H9 (cell line): ENCODE measurements at regions not wholly inside any gene's neighbourhood (a gene's known extent, or its start where the extent isn't known, plus 50 kb on each side); places are given as distances from the start of the nearest gene placed in this dataset.

Experiments used
- DNase-seq: peaks from one replicate; pipeline ENCODE4 v3.0.0-alpha.2; 2017
- H2AFZ ChIP-seq: one replicate; pipeline ENCODE4 v1.6.1; 2013; ENCODE audit warnings: mild to moderate bottlenecking, low read length, control low read depth, moderate library complexity
- H2AK5ac ChIP-seq: 2 replicates; pipeline ENCODE4 v1.6.1; 2013; ENCODE audit warnings: low read length, control low read depth, mixed read lengths; ENCODE audit not compliant: insufficient read length
- H2BK120ac ChIP-seq: one replicate; pipeline ENCODE4 v1.6.1; 2013; ENCODE audit warnings: low read depth, mild to moderate bottlenecking, low read length, control low read depth, inconsistent platforms; ENCODE audit not compliant: poor library complexity, severe bottlenecking
- H2BK12ac ChIP-seq: 2 replicates; pipeline ENCODE4 v1.6.1; 2013; ENCODE audit warnings: low read length, control low read depth, mixed read lengths, low read depth; ENCODE audit not compliant: insufficient read length
- H2BK15ac ChIP-seq: 2 replicates; pipeline ENCODE4 v1.6.1; 2013; ENCODE audit warnings: low read depth, low read length, control low read depth
- H2BK20ac ChIP-seq: one replicate; pipeline ENCODE4 v1.6.1; 2013; ENCODE audit warnings: low read depth, mild to moderate bottlenecking, low read length, control low read depth, inconsistent platforms; ENCODE audit not compliant: poor library complexity, severe bottlenecking
- H2BK5ac ChIP-seq: 2 replicates; pipeline ENCODE4 v1.6.1; 2013; ENCODE audit warnings: low read length, control low read depth, mixed read lengths; ENCODE audit not compliant: insufficient read length
- H3K14ac ChIP-seq: 2 replicates; pipeline ENCODE4 v1.6.1; 2013; ENCODE audit warnings: low read length, control low read depth; ENCODE audit not compliant: insufficient read depth
- H3K18ac ChIP-seq: 2 replicates; pipeline ENCODE4 v1.6.1; 2013; ENCODE audit warnings: low read depth, mild to moderate bottlenecking, mixed read lengths, low read length, control low read depth; ENCODE audit not compliant: insufficient read length
- H3K23ac ChIP-seq: 2 replicates; pipeline ENCODE4 v1.6.1; 2013; ENCODE audit warnings: low read length, control low read depth, mixed read lengths, low read depth; ENCODE audit not compliant: insufficient read length
- H3K23me2 ChIP-seq: 2 replicates; pipeline ENCODE4 v1.6.1; 2013; ENCODE audit warnings: low read depth, mild to moderate bottlenecking, mixed read lengths, low read length, control low read depth; ENCODE audit not compliant: insufficient read length, poor library complexity, severe bottlenecking
- H3K27ac ChIP-seq: 2 replicates; pipeline ENCODE4 v1.5.1; 2013; ENCODE audit warnings: low read length, control low read depth, mixed read lengths, low read depth; ENCODE audit not compliant: insufficient read length
- H3K27me3 ChIP-seq: 2 replicates; pipeline ENCODE4 v1.6.1; 2013; ENCODE audit warnings: low read length, control low read depth, inconsistent platforms; ENCODE audit not compliant: insufficient read depth
- H3K4ac ChIP-seq: 2 replicates; pipeline ENCODE4 v1.6.1; 2013; ENCODE audit warnings: low read depth, mild to moderate bottlenecking, control low read depth, inconsistent platforms, low read length, moderate library complexity
- H3K4me1 ChIP-seq: 2 replicates; pipeline ENCODE4 v1.6.1; 2013; ENCODE audit warnings: low read length, control low read depth, inconsistent platforms; ENCODE audit not compliant: insufficient read depth
- H3K4me2 ChIP-seq: 2 replicates; pipeline ENCODE4 v1.6.1; 2013; ENCODE audit warnings: low read length, control low read depth, mixed read lengths; ENCODE audit not compliant: insufficient read length, insufficient read depth
- H3K56ac ChIP-seq: 2 replicates; pipeline ENCODE4 v1.6.1; 2013; ENCODE audit warnings: low read depth, mild to moderate bottlenecking, mixed read lengths, low read length, control low read depth; ENCODE audit not compliant: insufficient read length
- H3K79me1 ChIP-seq: 2 replicates; pipeline ENCODE4 v1.6.1; 2013; ENCODE audit warnings: low read depth, mild to moderate bottlenecking, moderate library complexity, low read length, control low read depth, inconsistent platforms; ENCODE audit not compliant: insufficient read depth, poor library complexity, severe bottlenecking
- H3K79me2 ChIP-seq: 2 replicates; pipeline ENCODE4 v1.6.1; 2013; ENCODE audit warnings: low read length, control low read depth, inconsistent platforms; ENCODE audit not compliant: insufficient read depth
- H3K9ac ChIP-seq: 2 replicates; pipeline ENCODE4 v1.6.1; 2013; ENCODE audit warnings: low read length, control low read depth, mixed read lengths; ENCODE audit not compliant: insufficient read length; ENCODE audit errors: extremely low read depth
- H3K9me3 ChIP-seq: one replicate; pipeline ENCODE4 v1.6.1; 2013; ENCODE audit warnings: low read depth, low read length, inconsistent platforms; ENCODE audit not compliant: control insufficient read depth
- H3T11ph ChIP-seq: one replicate; pipeline ENCODE4 v1.6.1; 2013; ENCODE audit warnings: mild to moderate bottlenecking, low read length, control low read depth, inconsistent platforms
- H4K20me1 ChIP-seq: one replicate; pipeline ENCODE4 v1.6.1; 2013; ENCODE audit not compliant: control insufficient read depth, insufficient read length, insufficient read depth
- H4K5ac ChIP-seq: 2 replicates; pipeline ENCODE4 v1.6.1; 2013; ENCODE audit warnings: low read depth, mild to moderate bottlenecking, mixed read lengths, low read length, control low read depth; ENCODE audit not compliant: insufficient read length
- H4K8ac ChIP-seq: replicated peaks from 2 replicates; pipeline ENCODE4 v1.6.1; 2013; ENCODE audit warnings: low read length, control low read depth, mixed read lengths, low read depth; ENCODE audit not compliant: insufficient read length
- H4K91ac ChIP-seq: 2 replicates; pipeline ENCODE4 v1.6.1; 2013; ENCODE audit warnings: low read depth, mild to moderate bottlenecking, moderate library complexity, mixed read lengths, low read length, control low read depth; ENCODE audit not compliant: insufficient read length
- H3K27ac Mint-ChIP-seq, 3 experiments: 2 replicates in 2 of 3; 3 replicates in 1 of 3; pipeline ENCODE4 v1.8.0; 2020 to 2021; ENCODE audit warnings: mixed read lengths in 3 of 3, mild to moderate bottlenecking in 1 of 3, moderate library complexity in 1 of 3
- H3K27me3 Mint-ChIP-seq: 2 replicates; pipeline ENCODE4 v1.8.0; 2021; ENCODE audit warnings: low read depth, mild to moderate bottlenecking, moderate library complexity, mixed read lengths
- H3K36me3 Mint-ChIP-seq, 3 experiments: 2 replicates in 2 of 3; 3 replicates in 1 of 3; pipeline ENCODE4 v1.8.0; 2020 to 2021; ENCODE audit warnings: low read depth in 3 of 3, mixed read lengths in 3 of 3; ENCODE audit not compliant: insufficient read depth in 1 of 3
- H3K4me1 Mint-ChIP-seq, 2 experiments: 2 replicates each; pipeline ENCODE4 v1.8.0; 2020; ENCODE audit warnings: mixed read lengths in 2 of 2
- H3K4me3 Mint-ChIP-seq, 2 experiments: 2 replicates in 1 of 2; 3 replicates in 1 of 2; pipeline ENCODE4 v1.8.0; 2020 to 2021; ENCODE audit warnings: mild to moderate bottlenecking in 2 of 2, mixed read lengths in 2 of 2, moderate library complexity in 1 of 2
- H3K9me3 Mint-ChIP-seq, 2 experiments: 2 replicates in 1 of 2; 3 replicates in 1 of 2; pipeline ENCODE4 v1.8.0; 2020; ENCODE audit warnings: mild to moderate bottlenecking in 2 of 2, mixed read lengths in 2 of 2, moderate library complexity in 1 of 2
- CTCF ChIP-seq: fragments of 200-600 bp; sonication (generic); conservative IDR thresholded peaks from 3 replicates; pipeline ENCODE4 v1.8.0; 2021; ENCODE audit warnings: antibody characterized with exemption, mild to moderate bottlenecking
- WGBS: extraction: QIAGEN DNeasy Blood & Tissue Kit; methylation state at CpG from one replicate; pipeline ENCODE4 v1.1.7; 2013; ENCODE audit warnings: missing lambda C conversion rate, low lambda C conversion rate, mixed read lengths; ENCODE audit not compliant: insufficient read length; ENCODE audit errors: extremely low coverage; 5-methylcytosine and 5-hydroxymethylcytosine counted together

GRCh38 chr3:5727743-5728484, 540.4 kb downstream of the EDEM1 start:
- H3K9ac ChIP-seq = no peak overlapping the region
- no peaks in the 10 kb centered on the region for H3K79me1 ChIP-seq
- no peak overlapping the region for H3K14ac ChIP-seq
- H3K9me3 ChIP-seq = no peaks in the 10 kb centered on the region
- Mint-ChIP-seq H3K4me1 (no peaks in the 10 kb centered on the region; a peak in 1 of 4 replicates), H3K9me3 (no peaks in the 10 kb centered on the region; a peak in 1 of 5 replicates), H3K36me3 (no peaks in the 10 kb centered on the region), H3K27me3 (no peaks in the 10 kb centered on the region), H3K27ac (no peak overlapping the region), H3K4me3 (no peak overlapping the region)
- no peak overlapping the region for H3K27ac ChIP-seq
- no peak overlapping the region for H4K5ac ChIP-seq
- H3T11ph ChIP-seq = no peak overlapping the region
- no peak overlapping the region for H2AK5ac ChIP-seq
- no peak overlapping the region for H2BK5ac ChIP-seq
- no peaks in the 10 kb centered on the region for H3K79me2 ChIP-seq
- no peak overlapping the region for H3K56ac ChIP-seq
- H4K8ac ChIP-seq = no peak overlapping the region
- DNase-seq = no peak
- H3K4ac ChIP-seq = no peak overlapping the region
- H3K23me2 ChIP-seq = no peaks in the 10 kb centered on the region
- no CpG with 5 or more reads among the region's 10 CpGs for WGBS
- no peak overlapping the region for H2BK12ac ChIP-seq
- H2AFZ ChIP-seq = no peak overlapping the region
- H2BK120ac ChIP-seq = no peak overlapping the region
- H3K4me2 ChIP-seq = no peak overlapping the region
- H4K20me1 ChIP-seq = no peaks in the 10 kb centered on the region
- no peak overlapping the region for H2BK15ac ChIP-seq
- no peak overlapping the region for H4K91ac ChIP-seq
- H3K23ac ChIP-seq = no peak overlapping the region
- no peak for TF ChIP-seq CTCF
- no peak overlapping the region for H2BK20ac ChIP-seq
- H3K18ac ChIP-seq = no peak overlapping the region
- no peaks in the 10 kb centered on the region for H3K4me1 ChIP-seq
- no peaks in the 10 kb centered on the region for H3K27me3 ChIP-seq
